ENCODE measurements at regions not wholly inside any gene's neighbourhood (a gene's known extent, or its start where the extent isn't known, plus 50 kb on each side); places are given as distances from the start of the nearest gene placed in this dataset.
A peak's percentile ranks its signal among the peaks of the same experiment; 100 is the strongest.
"Not testable (repeated sequence)": the region's sequence is repeated elsewhere in the genome, so short reads cannot be mapped to it uniquely, and the experiment has no call there.

DNA sequence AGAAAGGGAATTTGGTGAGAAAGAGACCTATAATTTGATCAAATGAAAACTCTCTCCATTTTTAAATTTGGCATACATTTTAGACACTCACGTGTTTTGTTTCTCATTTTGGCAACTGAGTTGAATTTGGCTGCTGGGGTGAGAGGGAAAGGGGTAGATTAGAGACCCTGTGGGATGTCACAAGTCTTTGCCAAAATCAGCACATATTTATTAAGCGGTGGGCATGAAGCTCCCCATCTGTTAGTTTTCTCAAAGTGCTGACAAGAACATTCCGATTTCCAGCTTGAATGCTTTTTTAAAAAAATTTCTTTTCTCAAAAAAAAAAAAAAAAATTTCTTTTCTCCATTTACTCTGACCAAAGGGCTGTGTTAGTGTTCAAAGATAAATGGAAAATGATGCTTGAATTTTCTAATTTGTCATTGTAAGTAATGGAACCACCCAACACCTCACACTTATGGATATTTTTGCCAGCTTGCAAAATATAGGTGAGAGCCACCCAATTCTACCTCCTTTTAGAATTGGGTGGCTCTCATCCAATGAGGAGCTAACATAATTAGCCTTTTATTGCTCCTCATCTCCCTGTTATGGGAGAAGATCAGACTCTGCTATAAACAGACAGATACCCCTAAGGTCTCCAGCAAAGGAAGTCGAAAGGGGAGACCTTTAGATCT is 222.9 kb upstream of the FN1 start:
- DNase-seq (ENCODE audit: low spot score): no peak
- intact Hi-C loops (cut with DNase I): no loop called here
- no peak for ATAC-seq

- intact Hi-C loops (cut with DNase I): no loop called here
- peak; percentile 65 for ATAC-seq
Measured at GRCh38 chr2:215657844-215658243, 222.0 kb upstream of the FN1 start.

GRCh38 chr2:215654148-215654819 is 218.4 kb upstream of the FN1 start:
- intact Hi-C loops (cut with DNase I): no loop called here
- ATAC-seq: peak; percentile 88
- no peak for DNase-seq (ENCODE audit: low spot score)

More at GRCh38 chr2:215657844-215658243, 222.0 kb upstream of the FN1 start:
- no peak for DNase-seq (ENCODE audit: low spot score)

- intact Hi-C loops (cut with DNase I): no loop called here
- ATAC-seq: no peak
- DNase-seq (ENCODE audit: low spot score): no peak
Measured at GRCh38 chr2:215653344-215654030, 217.6 kb upstream of the FN1 start.

- DNase-seq (ENCODE audit: low spot score): no peak
- intact Hi-C loops (cut with DNase I): no loop called here
- ATAC-seq: no peak
Measured at GRCh38 chr2:215652388-215652787, 216.5 kb upstream of the FN1 start.

DNA sequence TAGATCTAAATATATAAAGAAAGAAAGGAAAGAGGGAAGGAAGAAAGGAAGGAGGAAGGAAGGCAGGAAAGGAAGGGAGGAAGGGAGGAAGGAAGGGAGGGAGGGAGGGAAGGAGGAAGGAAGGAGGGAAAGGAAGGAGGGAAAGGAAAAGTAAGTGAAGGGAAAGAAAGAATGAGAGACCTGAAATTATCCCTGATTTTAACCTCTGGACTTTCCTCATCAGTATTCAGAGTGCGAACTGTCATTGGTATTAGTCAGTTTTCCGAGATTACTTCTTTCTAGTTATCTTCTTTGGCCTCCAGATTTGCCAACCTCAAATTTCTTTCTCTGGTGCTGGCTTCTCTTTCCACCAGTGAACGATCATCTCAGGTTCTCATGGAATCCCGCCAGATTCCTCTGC is 215.5 kb upstream of the FN1 start:
- no peak for DNase-seq (ENCODE audit: low spot score)
- ATAC-seq: no peak
- intact Hi-C loops (cut with DNase I): no loop called here

DNA sequence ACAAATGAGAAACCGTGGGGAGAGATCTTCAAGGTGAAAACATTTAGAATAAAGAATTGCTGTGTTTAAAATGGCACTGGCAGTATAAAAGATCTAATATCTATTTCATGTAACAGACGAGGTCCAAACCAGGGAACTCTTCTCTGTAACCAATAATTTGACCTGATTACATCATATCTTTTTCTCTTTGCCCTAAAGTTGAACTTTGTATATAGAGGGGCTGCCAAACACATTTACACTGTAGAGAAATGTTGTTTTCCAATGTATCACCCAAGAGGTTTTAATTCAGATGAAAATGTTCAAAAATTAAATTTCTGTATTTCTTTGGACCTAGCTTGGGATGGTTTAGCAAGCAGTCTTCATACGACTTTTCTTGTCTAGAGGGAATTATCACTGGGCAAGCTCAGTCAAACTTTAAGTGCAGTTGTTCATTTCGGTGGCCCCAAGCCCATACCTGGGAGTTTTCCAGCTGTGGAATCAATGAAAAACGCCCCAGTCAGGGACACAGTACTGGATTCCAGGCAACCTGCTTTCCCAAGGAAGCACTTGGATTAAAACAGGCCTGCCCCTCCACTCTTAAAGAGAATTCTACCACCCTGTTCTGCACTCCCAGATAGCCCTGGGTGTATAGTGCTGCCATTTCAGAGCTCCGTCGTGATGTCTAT is 208.5 kb upstream of the FN1 start:
- DNase-seq (ENCODE audit: low spot score) (no peak), ATAC-seq (peak; percentile 74)
- intact Hi-C loops (cut with DNase I): no loop called here

DNA sequence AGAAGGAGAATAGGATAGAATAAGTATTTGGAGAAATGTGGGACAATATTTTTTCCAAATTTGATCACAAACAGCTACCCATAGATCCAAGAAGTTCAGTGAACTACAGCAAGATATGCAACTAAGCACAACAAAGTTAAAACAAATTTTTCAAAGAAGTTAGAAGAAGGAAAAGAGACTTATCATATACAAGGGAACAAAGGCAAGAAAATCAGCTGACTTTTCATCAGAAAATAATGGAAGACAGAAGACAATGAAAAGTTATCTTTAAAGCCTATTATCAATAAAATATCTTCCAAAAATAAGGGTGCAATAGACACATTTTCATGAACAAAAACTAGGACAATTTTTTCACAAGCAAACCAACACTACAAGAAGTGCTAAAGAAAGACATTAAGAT is 202.8 kb upstream of the FN1 start:
- intact Hi-C loops (cut with DNase I): no loop called here
- no peak for DNase-seq (ENCODE audit: low spot score)
- no peak for ATAC-seq

DNA sequence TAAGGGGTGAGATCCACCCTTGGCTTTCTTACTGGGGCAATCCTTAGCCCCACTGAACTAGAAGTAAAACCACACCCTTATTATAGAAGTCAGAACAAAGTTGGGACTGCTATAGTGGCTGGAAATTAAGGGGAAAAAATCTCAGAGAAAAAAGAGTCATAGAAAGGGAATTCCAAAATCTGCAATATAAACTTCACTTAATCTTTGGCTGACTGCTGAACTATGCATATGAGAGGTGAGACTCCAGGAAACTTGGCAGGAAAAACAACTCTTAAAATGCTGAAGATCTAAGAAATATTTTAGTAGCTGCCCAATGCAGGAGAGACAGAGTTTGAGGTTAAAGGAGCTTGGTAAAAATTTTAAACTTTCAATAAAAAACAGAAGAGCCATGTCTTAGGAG is 201.8 kb upstream of the FN1 start:
- DNase-seq (ENCODE audit: low spot score) (no peak), ATAC-seq (no peak)
- intact Hi-C loops (cut with DNase I): no loop called here

DNA sequence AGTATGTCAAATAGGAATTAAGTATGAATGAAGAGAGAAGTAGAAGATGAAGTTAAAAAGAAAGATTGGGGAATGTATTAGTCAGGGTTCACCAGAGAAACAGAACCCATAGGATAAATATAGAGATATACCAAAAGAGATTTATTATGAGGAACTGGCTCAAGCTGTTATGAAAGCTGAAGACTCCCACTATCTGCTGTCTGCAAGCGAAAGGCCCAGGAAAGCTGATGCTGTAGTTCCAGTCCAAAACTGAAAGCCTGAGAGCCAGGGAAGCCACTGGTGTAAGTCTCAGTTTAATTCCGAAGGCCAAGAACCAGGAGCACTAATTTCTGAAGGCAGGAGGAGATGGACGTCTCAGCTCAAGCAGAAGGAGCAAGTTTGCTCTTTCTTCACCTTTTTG is 200.9 kb upstream of the FN1 start:
- intact Hi-C loops (cut with DNase I): no loop called here
- ATAC-seq: no peak

DNA sequence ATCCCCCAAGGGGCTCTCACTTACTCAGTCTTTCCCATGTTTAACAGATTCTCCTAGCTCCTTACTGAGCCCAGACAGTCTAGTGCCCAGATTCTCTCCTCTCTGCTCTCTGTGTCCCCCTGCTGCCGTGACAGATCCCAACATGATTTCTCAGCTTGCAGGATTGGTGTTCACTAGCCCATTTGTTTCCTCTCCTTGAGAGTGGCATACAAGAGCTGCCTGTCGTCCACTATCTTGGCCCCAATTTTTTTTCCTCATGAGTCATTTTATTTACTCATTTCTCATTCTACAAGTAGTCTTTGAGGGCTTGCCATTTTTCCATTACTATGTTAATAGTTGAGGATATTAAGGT is 199.9 kb upstream of the FN1 start:
- ATAC-seq (no peak), DNase-seq (ENCODE audit: low spot score) (no peak)
- intact Hi-C loops (cut with DNase I): no loop called here

More for the DNA sequence above, 200.9 kb upstream of the FN1 start:
- no peak for DNase-seq (ENCODE audit: low spot score)

DNA sequence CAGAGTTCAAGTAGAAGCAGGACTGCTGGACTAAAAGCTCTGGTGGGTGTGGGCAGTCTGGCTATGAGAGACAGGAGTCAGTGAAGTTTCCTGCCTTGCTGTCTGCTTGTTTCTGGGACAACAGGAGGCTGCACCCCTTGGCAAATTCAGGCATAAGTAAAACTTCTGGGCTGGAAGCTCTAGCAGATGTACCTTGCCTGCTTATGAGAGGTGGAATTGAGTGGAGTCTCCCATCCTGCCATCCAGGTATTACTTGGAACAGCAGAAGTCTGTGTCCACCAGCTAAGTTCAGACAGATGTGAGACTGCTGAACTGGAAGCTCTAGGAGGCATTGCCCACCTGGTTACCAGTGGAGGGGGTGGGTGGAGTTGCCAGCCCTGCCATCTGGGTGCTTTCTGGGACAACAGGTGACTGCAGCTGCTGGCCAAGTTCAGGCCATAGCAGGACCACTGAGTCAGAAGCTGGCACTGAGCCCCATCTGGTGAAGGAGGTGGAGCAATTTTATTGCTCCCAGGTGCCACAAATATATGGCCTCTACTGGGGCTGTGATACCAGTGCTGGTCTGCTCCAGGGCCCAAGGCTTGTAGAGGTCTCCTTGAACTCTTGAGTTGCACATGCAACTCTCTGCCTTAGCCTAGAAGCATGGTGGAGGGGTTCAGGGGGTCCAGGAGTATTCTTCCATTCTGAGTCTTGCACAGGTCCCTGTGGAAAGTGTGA is 199.4 kb upstream of the FN1 start:
- no peak for ATAC-seq
- DNase-seq (ENCODE audit: low spot score): no peak
- intact Hi-C loops (cut with DNase I): no loop called here

DNA sequence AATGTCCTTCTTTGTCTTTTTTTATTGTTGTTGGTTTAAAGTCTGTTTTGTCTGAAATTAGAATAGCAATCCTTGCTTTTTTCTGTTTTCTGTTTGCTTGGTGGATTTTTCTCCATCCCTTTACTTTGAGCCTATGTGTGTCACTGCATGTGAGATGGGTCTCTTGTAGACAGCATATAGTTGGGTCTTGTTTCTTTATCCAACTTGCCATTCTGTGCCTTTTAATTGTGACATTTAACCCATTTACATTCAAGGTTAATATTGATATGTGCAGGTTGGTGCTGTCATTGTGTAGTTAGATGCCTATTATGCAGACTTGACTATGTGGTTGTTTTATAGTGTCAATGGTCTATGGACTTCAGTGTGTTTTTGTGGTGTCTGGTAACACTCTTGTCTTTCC is 197.5 kb upstream of the FN1 start:
- DNase-seq (ENCODE audit: low spot score) (no peak), ATAC-seq (no peak)
- intact Hi-C loops (cut with DNase I): no loop called here

GRCh38 chr2:215631696-215632095 is 195.8 kb upstream of the FN1 start:
- ATAC-seq: no peak
- DNase-seq (ENCODE audit: low spot score): no peak
- intact Hi-C loops (cut with DNase I): no loop called here

GRCh38 chr2:215630796-215631195 is 194.9 kb upstream of the FN1 start:
- intact Hi-C loops (cut with DNase I): not testable (repeated sequence)

DNA sequence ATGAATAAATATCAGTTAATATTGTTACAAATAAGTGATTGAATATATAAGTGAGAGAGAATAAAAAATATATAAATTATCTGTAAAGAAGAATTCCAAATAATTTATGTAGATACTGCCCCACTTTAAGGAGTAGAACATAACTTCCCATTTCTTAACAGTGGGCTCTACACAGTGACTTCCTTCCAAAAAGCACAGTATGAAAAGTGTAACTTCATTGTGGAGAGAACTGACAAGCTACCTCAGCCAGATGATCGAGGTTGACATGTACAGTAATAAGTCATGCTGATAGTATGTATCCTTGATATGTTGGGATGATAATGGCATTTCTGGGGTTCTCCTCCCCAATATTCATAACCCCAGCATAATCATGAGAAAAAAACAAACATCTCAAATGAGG is 191.9 kb upstream of the FN1 start:
- intact Hi-C loops (cut with DNase I): no loop called here
- ATAC-seq (no peak), DNase-seq (ENCODE audit: low spot score) (no peak)

More at GRCh38 chr2:215630796-215631195, 194.9 kb upstream of the FN1 start:
- not testable (repeated sequence) for DNase-seq (ENCODE audit: low spot score); ATAC-seq

GRCh38 chr2:215626812-215627281 is 191.0 kb upstream of the FN1 start:
- ATAC-seq: no peak
- DNase-seq (ENCODE audit: low spot score): no peak
- intact Hi-C loops (cut with DNase I): no loop called here

DNA sequence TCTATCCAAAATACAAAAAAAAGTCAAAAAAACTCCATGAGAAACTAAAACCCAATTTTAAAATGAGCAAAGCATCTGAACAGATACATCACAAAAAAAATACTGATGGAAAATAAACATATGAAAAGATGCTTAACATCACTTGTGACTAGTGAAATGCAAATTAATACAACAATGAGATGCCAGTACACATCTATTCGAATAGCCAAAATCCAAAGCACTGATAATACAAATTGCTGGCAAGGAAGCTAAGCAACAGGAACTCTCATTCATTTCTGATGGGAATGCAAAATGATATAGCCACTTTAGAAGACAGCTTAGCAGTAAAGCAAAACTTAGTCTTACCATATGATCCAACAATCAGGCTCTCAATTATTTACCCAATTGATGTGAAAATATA is 190.2 kb upstream of the FN1 start:
- DNase-seq (ENCODE audit: low spot score): no peak
- ATAC-seq: no peak
- intact Hi-C loops (cut with DNase I): no loop called here

GRCh38 chr2:215625207-215625606 is 189.3 kb upstream of the FN1 start:
- intact Hi-C loops (cut with DNase I): no loop called here
- ATAC-seq (no peak), DNase-seq (ENCODE audit: low spot score) (no peak)

All from sciatic nerve (tissue), 2 donors.